SW 1271 (cell line): ENCODE measurements at regions not wholly inside any gene's neighbourhood (a gene's known extent, or its start where the extent isn't known, plus 50 kb on each side); places are given as distances from the start of the nearest gene placed in this dataset.

Experiments
- DNase-seq, 2 experiments: peaks; one replicate each; lab custom pipeline; 2025; lab: John Stamatoyannopoulos, UW

DNA sequence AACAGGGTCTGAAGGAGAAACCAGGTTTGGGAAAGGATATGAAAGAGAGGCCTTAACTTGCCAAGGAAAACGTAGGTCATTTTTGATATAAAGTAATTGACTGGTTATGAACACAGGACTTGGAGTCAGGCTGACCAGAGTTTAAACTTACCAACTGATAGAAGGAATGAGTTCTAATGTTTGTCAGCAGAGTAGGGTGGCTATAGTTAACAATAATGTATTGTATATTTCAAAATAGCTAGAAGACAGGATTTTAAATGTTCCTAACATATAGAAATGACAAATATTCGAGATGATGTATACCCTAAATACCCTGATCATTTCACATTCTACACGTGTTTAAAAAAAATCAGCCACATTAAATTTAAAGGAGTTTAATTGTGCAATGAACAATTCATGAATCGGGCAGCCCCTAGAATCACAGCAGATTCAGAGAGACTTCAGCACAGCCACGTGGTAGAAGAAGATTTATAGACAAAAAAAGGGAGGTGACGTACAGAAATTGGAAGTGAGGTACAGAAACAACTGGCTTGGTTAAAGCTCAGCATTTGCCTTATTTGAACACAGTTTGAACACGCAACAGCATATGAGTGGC lies 52.5 kb upstream of the PLEKHG7 start:
- DNase-seq = no peak

DNA sequence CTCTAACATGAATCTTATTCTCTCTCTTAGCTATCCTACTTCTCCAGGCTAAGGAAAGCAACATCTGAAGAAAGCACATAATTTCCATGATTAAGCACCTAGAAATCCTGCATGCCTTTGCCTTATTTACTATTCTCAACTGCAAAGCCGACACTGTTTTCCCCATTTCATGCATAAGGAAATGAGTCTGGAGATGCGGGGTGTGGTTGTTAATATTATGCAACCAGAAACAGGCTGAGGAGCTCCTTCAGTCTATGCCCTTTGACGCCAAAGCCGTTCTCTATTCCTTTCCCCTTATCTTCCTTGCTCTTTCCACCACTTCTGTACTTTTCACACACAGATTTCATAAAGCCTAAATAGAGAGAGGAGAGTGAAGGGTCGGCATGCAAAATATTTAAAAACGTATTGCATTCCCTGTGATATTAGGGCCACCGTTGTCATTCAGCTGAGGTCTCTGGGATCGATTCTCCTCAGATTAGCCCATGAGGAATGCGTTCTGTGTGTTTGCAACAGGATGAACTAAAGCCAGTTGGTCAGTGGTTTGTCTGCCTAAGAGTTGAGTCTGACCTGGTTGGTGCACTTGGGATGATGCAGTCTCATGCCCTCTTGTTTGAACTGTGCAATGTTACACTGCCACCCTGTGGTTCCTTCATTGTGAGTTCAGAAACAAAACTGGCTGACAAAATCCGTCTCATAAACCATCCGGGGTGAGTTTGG lies 53.1 kb upstream of the PLEKHG7 start:
- DNase-seq = peak; percentile 15 to 57

DNA sequence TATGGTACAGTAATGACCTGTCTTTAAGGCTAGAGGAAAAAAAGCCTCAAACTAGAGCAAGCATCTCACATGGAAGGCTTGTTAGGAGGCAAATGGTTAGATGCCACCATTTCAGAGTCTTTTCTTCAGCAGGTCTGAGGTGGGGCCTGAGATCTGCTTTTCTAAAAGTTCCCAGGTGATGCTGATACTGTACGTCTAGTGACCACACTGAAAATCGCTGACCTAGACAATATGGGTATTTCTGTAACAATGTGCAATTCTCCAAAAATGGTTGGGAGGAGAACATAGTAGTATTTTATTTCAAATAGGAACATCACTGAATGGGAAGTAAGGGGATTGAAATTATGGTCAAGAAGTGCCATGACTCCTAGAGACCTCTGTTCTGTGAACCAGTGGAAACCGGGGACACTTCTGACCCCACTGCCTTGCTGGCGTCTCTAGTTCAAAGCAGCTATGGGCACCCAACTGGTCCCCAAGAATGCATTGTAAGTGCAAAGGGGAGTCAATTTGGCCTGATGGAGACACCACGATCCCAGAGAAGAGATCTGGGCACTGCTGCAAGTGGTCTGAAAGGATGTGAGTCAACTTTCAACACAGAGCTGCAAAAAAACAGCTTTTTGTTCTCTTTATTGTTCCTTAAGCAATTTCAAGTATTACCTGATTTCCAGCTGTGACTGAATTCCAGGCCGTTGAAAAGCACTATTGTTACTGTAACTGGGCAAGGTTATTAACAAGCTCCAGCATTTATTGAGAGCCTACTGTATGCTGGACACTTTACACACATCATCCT lies 54.4 kb upstream of the PLEKHG7 start:
- DNase-seq = no peak

DNA sequence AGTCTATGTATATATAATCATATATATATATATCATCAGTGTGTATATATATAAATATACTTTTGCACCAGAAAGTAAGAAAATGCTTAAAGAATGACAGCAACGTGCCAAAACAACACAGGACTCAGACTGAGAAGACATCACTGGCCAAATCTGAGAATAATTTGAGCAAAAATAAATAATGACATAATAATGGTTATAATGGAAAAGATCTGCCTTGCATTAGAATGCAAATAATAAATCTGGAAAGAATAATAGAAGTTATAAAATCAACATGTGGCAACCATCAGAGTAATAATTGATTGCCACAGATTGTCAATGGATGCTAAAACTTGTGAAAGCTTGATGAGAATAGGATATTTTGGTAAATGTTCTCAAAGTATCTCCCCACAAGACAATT lies 61.5 kb upstream of the PLEKHG7 start:
- no peak for DNase-seq

DNA sequence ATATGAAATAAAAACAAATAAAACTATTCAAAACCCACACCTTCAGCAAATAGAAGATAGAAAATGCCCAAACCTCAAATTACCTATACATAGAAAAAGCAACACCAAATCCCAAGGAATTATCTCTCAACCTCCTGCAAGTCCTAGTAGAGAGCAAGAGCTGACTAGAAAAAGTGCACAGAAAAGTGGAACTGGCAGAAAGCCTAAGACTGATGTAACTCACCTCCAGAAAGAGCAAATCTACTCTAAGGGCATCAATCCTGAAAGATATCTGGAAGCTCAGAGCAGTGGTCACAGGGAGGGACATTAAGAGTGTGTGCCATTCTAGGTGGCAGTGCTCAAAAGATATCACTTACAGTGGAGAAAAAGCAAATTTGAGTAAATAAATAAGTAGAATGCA lies 62.1 kb upstream of the PLEKHG7 start:
- DNase-seq = no peak

DNA sequence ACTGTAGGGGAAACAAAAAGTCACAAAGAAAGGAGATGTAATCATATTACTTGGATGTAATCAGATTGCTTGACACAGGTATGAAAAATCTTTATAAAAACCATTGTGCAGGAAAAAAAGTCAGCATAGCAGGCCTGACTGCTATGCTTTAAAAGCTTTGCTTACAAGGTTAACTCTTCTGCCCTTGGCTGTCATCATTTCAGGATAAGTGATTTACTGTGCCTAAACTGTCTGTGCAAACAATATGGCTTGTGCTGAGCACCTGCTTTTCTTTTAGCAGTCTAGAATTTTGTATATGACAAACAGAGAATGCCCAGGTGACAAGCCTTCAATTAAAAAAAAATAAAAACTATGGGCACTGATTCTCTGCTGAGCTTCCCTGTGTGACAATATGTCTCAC lies 63.8 kb upstream of the PLEKHG7 start:
- no peak for DNase-seq

DNA sequence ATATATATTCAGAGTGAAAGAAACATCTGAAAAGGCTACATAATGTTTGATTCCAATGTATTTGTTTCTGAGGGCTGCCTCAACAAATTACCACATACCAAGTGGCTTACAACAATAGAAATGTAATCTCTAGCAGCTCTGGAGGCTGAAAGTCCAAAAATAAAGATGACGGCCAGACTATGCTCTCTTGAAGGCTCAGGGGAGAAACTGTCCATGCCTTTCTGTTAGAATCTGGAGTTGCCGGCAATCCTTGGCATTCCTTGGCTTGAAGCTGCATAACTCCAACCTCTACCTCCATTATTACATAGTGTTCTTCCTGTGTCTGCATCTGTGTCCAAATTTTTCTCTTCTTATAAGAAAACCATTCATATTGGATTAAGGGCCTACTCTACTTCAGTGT lies 68.1 kb upstream of the PLEKHG7 start:
- no peak for DNase-seq

DNA sequence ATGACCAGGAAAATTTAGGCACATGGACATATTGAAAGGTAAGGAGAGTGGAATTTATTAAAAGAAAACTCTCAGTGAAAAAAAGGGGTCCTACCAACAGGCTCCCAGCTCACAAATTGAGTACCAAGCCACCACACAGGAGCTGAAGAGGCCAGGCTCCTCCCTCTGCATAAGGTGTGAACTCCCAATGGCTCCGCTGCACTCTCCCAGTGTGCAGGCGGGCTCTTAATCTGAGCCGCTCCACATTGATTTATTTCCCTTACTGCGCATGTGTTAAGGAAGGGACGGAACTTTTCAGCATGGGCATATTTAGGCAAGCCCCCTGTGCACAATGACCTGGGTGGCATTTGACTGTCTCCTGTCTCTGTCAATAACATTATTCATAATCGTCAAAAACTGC lies 68.6 kb upstream of the PLEKHG7 start:
- no peak for DNase-seq

DNA sequence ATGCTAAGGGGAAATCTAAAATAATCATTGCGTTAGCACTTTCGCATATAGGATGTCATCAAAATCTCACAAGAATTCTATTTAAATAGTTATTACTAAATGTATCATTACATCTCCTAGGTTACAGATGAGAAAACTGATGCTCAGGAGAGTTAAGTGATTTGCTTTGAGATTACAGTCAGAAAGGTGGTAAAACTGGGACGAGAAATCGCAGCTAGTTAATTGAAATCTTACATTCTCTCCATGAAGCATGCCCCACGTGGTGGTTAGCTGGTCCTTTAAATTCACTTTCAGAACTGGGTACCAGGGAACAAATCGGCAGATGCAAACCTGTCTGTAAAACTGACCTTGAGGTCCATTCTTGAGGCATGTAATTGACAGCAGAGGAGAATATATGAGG lies 71.8 kb upstream of the PLEKHG7 start:
- no peak for DNase-seq

DNA sequence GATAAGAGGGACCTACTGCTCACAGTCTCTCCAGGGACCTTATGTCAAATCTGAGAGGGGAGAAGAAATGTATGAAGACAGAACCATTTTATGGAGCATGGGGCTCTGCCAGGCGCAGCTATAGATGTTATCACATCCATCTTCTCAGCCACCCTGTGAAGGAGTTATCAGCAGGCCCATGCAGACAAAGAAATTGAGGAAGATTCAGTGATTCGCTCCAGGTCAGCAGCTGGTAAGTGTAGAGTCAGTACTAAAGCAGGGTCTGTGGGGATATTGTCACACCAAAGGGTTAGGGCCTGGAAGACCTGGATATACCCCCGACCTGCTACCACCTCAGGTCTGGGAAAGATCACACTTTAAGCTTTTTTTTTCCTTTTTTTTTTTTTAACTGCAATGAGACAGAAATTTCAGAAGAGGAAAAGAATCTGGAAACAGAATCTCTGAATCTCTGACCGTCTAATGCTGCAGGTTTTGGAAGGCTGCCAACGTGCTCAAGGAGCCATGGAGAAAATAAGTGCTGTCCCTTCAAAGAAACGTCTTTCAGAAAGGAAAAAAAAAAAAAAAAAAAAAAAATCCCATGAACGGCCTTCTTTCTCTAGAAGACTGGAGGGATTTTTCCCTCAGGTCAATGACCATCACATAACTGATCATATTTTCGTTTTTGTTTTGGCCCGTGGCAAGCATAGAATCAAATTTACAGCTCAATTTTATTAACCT lies 73.3 kb upstream of the PLEKHG7 start:
- no peak for DNase-seq

DNA sequence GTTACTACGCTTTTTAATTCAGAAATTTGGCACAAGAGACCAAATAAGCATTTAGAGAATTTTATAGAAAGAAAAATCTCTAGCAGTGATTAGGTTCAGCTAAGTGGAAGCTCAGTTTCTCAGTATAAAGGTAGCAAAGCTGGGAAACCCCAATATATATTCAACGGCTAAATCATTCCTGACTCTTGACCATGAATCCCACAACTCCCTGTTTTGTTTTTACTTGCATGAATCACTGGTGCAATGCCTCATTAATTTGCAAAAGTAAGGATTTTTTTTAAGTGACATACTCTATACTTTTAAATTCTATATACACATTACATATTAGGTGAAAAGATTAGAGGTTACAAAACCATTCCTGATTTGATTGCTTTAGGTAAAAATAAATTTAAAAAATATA lies 74.3 kb upstream of the PLEKHG7 start:
- DNase-seq = no peak

DNA sequence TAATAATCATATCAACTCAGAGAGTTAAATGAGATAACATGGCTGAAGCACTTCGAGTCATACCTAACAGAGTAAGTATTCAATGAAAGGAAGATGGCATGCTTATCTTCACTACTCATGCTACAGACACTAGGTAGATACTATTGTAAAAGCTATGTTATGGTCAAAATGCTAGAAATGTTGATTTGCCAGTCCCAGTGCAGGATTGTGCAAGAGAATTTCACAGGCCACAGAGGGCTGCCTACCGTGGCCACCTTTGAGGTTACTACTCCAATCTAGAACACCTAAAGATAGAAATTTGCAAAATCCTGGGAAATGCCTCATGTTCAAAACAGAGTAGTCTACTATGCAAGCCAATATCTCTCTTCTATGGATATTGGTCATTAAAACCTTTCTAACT lies 75.3 kb upstream of the PLEKHG7 start:
- no peak for DNase-seq

DNA sequence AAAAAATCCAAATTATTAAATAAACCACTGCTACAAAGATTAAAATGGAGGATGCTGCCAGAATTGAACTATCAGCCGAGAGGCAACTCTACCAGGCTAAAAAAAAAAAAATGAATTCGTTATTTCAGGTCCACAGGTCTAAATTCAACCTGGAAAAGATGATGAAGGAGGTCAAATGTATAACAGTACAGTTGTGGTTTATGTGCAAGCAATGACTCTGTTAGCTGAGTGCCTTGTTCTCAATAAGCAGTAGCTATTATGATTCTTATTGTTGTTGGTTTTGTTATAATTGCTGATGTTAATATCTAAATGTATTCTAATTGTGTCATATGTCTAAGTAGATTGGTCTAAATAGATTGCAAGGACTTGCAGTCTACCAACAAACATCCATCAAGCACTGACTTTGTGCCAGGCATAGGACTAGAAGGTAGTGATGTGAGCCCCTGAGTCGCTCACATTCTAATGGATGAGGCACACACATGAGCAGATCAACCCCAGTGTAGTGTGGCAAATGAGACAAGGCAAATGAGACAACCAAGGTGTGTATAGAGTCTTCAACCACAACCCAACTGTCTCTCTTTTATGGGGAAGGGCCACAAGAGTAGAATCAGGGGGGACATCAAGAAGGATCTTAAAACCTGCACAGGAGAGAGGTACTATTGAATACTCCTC lies 77.0 kb upstream of the PLEKHG7 start:
- DNase-seq = no peak

DNA sequence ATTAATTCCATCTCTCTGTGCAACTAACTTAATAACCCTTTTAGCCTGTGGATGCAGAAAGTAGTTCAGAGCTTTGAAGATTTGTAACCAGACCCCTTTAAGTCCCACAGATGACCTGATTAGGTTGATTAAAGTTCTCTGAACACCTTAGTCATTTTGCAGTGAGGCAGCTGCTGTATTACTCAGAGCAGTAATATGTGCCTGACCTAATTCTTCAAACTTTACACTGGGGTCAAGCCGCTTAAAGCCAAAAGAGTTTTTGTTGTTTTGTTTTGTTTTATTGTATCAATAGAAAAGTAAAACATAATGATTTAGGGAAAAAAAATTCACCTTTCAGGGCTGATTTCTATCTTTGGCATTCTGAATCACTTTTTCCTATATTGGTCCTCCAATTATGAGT lies 78.6 kb upstream of the PLEKHG7 start:
- no peak for DNase-seq

DNA sequence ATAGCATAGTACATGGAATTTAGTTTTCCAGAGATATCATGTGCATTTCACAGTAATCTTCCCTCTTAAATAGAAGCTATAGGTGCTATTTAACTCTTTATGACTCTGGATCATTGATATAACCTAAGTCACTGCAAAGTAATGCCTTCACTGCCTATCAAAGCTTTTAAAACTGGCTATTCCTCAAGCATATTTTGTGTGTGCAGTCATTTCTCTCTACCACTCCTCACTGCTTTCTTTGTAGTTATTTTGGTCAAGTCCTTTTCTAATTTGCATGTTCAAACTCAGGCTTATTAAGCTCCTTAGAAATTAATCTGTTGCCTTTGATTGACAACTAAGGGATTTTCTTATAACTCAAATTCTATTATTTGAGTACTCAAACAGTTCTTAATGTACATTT lies 79.4 kb upstream of the PLEKHG7 start:
- no peak for DNase-seq

DNA sequence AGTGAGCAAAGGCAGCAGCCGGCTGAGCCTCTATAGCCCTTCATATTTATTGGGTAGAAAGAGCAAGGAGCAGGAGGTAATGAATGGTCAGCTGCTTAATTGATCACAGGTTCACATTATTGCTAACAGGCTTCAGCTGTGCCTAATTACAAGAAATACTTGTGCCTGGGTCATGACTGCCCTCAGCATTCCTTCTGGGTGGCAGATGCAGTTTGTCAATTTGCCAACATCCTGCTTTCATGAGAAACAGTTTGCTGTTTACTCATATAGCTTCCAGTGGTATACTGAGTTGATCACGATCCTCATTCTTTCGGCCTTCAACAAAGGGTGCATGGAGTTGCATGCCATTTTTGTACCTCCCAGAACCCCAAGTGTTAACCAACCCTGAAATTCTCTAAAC lies 81.0 kb upstream of the PLEKHG7 start:
- no peak for DNase-seq

DNA sequence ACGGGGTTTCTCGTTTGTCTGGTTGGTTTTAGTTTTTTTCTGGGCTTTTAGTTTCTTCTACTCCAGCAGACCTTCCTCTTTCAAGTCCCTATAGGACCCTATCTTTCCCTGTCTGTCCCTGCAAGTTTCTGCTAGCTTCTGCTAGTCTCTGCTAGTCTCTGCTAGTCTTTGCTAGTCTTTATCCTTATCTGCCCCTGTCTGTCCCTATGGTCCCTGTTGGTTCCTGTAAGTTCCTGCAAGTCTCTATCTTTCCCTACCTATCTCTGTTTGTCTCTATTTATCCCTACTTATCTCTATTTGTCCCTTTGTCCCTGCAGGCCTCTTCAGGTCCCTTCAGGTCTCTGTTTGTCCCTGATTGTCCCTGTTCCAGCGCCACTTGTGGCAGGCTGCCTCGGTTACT lies 81.5 kb upstream of the PLEKHG7 start:
- DNase-seq = no peak

DNA sequence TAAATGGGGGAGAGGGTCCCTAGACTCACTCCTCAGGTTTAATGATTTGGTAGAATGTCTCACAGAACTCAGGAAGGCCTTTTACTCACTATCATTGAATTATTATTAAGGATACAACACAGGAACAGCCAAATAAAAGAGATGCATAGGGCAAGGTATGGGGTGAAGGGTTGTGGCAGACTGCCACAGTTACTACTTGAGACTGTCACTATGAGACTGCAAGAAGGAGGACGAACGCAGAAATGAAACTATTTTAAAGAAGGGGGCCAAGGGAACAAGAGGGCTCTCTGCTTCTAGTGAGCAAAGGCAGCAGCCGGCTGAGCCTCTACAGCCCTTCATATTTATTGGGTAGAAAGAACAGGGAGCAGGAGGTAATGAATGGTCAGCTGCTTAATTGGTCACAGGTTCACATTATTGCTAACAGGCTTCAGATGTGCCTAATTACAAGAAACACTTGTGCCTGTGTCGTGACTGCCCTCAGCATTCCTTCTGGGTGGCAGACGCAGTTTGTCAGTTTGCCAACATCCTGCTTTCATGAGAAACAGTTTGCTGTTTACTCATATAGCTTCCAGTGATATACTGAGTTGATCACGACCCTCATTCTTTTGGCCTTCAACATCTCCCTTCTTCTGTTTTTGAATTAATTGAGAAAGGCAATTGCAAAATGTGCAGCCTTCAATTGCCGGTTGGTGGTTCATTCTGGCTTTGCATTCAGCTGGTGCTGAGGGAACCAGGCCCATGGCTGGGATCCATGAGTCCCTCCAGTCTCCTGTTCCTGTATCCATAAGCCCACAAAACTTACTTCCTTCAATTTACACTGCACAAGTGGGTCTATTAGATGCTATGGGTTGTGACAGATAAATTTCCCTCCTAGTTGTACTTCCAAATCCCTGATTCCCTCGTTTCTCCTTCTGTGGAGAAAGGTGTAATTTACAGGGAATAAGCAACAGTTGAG lies 82.8 kb upstream of the PLEKHG7 start:
- DNase-seq = no peak

DNA sequence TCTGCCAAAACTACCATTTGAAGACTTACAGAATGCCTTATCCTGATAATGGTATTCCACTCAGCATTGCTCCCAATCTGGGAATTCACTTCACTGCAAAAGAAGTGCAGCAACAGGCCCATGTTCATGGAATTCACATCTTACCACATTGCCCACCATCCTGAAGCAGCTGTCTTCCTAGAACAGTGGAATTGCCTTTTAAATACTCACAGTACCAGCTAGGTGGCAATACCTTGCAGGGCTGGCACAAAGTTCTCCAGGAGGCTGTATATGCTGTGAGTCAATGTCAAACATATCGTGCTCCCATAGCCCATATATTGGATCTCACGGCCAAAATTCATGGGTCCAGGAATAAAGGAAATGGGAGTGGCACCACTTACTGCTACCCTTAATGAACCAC lies 83.8 kb upstream of the PLEKHG7 start:
- DNase-seq = no peak

DNA sequence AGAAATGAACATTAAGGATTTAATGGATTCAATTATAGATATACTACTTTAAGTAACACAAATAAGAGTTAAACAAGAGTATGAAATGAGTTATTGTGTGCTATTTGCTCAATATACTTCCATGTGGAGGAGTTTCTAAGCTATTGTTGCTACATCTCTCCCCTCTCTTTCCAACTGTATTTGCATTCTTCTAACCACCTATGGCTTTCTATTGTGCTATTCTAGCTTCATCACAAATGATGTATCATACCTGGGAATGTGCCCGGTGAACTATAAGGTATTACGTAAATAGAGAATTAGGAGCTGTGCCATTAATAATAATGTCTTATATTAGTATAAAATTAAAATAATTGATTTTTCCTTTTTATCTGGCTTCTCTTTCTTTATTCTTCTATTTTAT lies 87.1 kb upstream of the PLEKHG7 start:
- DNase-seq = no peak

DNA sequence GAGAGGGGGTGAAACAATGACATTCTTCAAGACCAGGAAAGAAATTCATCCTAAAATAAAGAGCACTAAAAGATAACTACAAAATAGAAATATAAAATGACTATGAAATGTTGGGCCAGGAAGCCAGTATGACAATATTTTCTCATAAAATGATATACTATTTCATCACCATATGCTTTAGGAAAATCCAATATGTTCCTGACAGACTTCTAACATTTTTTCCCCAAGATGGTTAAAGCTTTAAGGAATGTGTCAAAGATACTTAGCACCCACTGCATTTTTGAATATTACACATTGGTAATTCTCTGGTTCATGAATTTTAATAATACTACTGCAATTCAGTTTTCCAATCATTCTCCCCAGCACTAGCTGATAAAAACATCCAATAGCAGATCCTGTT lies 87.7 kb upstream of the PLEKHG7 start:
- no peak for DNase-seq
